Trophoblast cell (in vitro differentiated cells and primary cell): ENCODE measurements at regions not wholly inside any gene's neighbourhood (a gene's known extent, or its start where the extent isn't known, plus 50 kb on each side); places are given as distances from the start of the nearest gene placed in this dataset.
A peak's percentile ranks its signal among the peaks of the same experiment; 100 is the strongest.

Experiments used
- DNase-seq, 2 donors: peaks; one replicate each; pipeline ENCODE4 v3.0.0-alpha.2; 2016
- H2AFZ ChIP-seq: 2 replicates; pipeline ENCODE4 v1.6.1; 2013; ENCODE audit warnings: low read length, moderate library complexity, mild to moderate bottlenecking; ENCODE audit not compliant: insufficient read depth, poor library complexity
- H2AK5ac ChIP-seq: 2 replicates; pipeline ENCODE4 v1.6.1; 2013; ENCODE audit warnings: mild to moderate bottlenecking, low read length
- H2BK120ac ChIP-seq: 2 replicates; pipeline ENCODE4 v1.6.1; 2013; ENCODE audit warnings: low read length, mild to moderate bottlenecking, moderate library complexity; ENCODE audit not compliant: insufficient read depth, poor library complexity
- H2BK12ac ChIP-seq: 2 replicates; pipeline ENCODE4 v1.6.1; 2013; ENCODE audit warnings: mild to moderate bottlenecking, low read length, moderate library complexity
- H2BK5ac ChIP-seq: 2 replicates; pipeline ENCODE4 v1.6.1; 2013; ENCODE audit warnings: low read length, low read depth, moderate library complexity, mild to moderate bottlenecking; ENCODE audit not compliant: poor library complexity
- H3K14ac ChIP-seq: 2 replicates; pipeline ENCODE4 v1.6.1; 2013; ENCODE audit warnings: mild to moderate bottlenecking, low read length
- H3K18ac ChIP-seq: 2 replicates; pipeline ENCODE4 v1.6.1; 2013; ENCODE audit warnings: mild to moderate bottlenecking, low read length
- H3K23ac ChIP-seq: 2 replicates; pipeline ENCODE4 v1.6.1; 2013; ENCODE audit warnings: low read length
- H3K27ac ChIP-seq: 2 replicates; pipeline ENCODE4 v1.5.1; 2013; ENCODE audit warnings: low read depth, mild to moderate bottlenecking, inconsistent platforms, low read length, moderate library complexity
- H3K27me3 ChIP-seq: 2 replicates; pipeline ENCODE4 v1.6.1; 2013; ENCODE audit warnings: inconsistent platforms, mild to moderate bottlenecking, low read length, moderate library complexity; ENCODE audit not compliant: insufficient read depth
- H3K36me3 ChIP-seq, 2 experiments: 1 replicate in 1 of 2; 2 replicates in 1 of 2; pipeline ENCODE4 v1.6.1; 2013; ENCODE audit warnings: low read length in 2 of 2, mild to moderate bottlenecking in 2 of 2, moderate library complexity in 1 of 2; ENCODE audit not compliant: insufficient read depth in 2 of 2, control insufficient read depth in 1 of 2
- H3K4ac ChIP-seq: 2 replicates; pipeline ENCODE4 v1.6.1; 2013; ENCODE audit warnings: low read depth, mild to moderate bottlenecking, low read length, moderate library complexity
- H3K4me1 ChIP-seq, 2 experiments: 1 replicate in 1 of 2; 2 replicates in 1 of 2; pipeline ENCODE4 v1.6.1; 2013; ENCODE audit warnings: low read length in 2 of 2, mild to moderate bottlenecking in 2 of 2, moderate library complexity in 1 of 2; ENCODE audit not compliant: insufficient read depth in 2 of 2, control insufficient read depth in 1 of 2
- H3K4me2 ChIP-seq: 2 replicates; pipeline ENCODE4 v1.6.1; 2013; ENCODE audit warnings: inconsistent platforms, mild to moderate bottlenecking, low read length, moderate library complexity
- H3K4me3 ChIP-seq: 2 replicates; pipeline ENCODE4 v1.5.1; 2013; ENCODE audit warnings: mild to moderate bottlenecking, low read depth, low read length, inconsistent platforms
- H3K79me1 ChIP-seq: one replicate; pipeline ENCODE4 v1.6.1; 2013; ENCODE audit warnings: low read length
- H3K79me2 ChIP-seq: 2 replicates; pipeline ENCODE4 v1.6.1; 2013; ENCODE audit warnings: low read length, mild to moderate bottlenecking; ENCODE audit not compliant: control insufficient read depth, insufficient read depth, poor library complexity
- H3K9ac ChIP-seq: 2 replicates; pipeline ENCODE4 v1.6.1; 2013; ENCODE audit warnings: mild to moderate bottlenecking, low read length
- H3K9me3 ChIP-seq: 2 replicates; pipeline ENCODE4 v1.6.1; 2013; ENCODE audit warnings: low read depth, mild to moderate bottlenecking, control low read depth, inconsistent platforms, low read length; ENCODE audit not compliant: insufficient read depth
- H4K12ac ChIP-seq: 2 replicates; pipeline ENCODE4 v1.6.1; 2013; ENCODE audit warnings: low read depth, mild to moderate bottlenecking, low read length, moderate library complexity
- H4K8ac ChIP-seq: 2 replicates; pipeline ENCODE4 v1.6.1; 2013; ENCODE audit warnings: low read depth, mild to moderate bottlenecking, low read length, moderate library complexity
- H4K91ac ChIP-seq: one replicate; pipeline ENCODE4 v1.6.1; 2013; ENCODE audit warnings: low read depth, mild to moderate bottlenecking, low read length, moderate library complexity
- whole genome bisulfite sequencing: extraction: QIAGEN DNeasy Blood & Tissue Kit; methylation state at CpG from one replicate; pipeline ENCODE4 v1.1.7; 2013; ENCODE audit warnings: missing lambda C conversion rate; ENCODE audit not compliant: insufficient read length, insufficient coverage; ENCODE audit errors: extremely low coverage; 5-methylcytosine and 5-hydroxymethylcytosine counted together

DNA sequence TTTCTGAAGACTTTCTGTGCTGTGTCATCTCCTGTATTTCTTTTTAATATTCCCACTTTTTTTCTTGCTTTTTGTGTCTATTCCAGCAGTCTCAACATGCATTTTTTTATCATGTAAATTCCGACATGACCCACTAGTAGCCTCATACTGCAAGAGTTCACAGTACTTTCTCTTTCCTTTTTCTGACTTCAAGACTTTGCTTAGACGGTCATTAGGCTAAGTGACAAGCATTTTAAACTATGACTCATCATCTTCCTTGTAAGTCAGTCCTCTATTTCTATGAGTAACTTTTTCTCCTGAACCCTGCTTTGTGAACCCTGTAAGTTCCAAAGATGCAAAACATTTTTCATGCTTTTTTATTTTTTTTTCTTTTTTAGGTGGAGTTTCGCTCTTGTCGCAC lies 381.2 kb downstream of the TXNL1 start:
- Histone ChIP-seq H3K27me3 (no peaks in the 10 kb centered on the region), H2BK12ac (no peak overlapping the region), H3K9me3 (no peaks in the 10 kb centered on the region), H2AFZ (no peak overlapping the region), H3K23ac (no peak overlapping the region), H3K9ac (no peak overlapping the region), H3K79me2 (no peaks in the 10 kb centered on the region), H3K4me2 (no peak overlapping the region), H3K14ac (no peak overlapping the region), H3K79me1 (no peaks in the 10 kb centered on the region), H2AK5ac (no peak overlapping the region), H4K8ac (no peak overlapping the region), H3K4me3 (no peak overlapping the region), H3K36me3 (no peaks in the 10 kb centered on the region), H3K4me1 (no peaks in the 10 kb centered on the region), H4K91ac (no peak overlapping the region), H2BK120ac (no peak overlapping the region), H3K18ac (no peak overlapping the region), H2BK5ac (no peak overlapping the region), H4K12ac (no peak overlapping the region), H3K27ac (no peak overlapping the region), H3K4ac (no peak overlapping the region)
- no CpG with 5 or more reads among the region's 4 CpGs for WGBS
- DNase-seq, result peak in 1 of 2 donors; percentile 27

- H3K4me2 ChIP-seq, result no peak overlapping the region
- no peak for DNase-seq
- H2BK5ac ChIP-seq, result no peak overlapping the region
- H3K14ac ChIP-seq, result no peak overlapping the region
- no CpG with 5 or more reads among the region's 6 CpGs for WGBS
- no peak overlapping the region for H4K8ac ChIP-seq
- H2AFZ ChIP-seq, result no peak overlapping the region
- H3K23ac ChIP-seq, result no peak overlapping the region
- H3K9me3 ChIP-seq, result no peaks in the 10 kb centered on the region
- H3K4me3 ChIP-seq, result no peak overlapping the region
- no peaks in the 10 kb centered on the region for H3K4me1 ChIP-seq
- no peak overlapping the region for H3K9ac ChIP-seq
- no peak overlapping the region for H4K91ac ChIP-seq
- H3K79me1 ChIP-seq, result no peaks in the 10 kb centered on the region
- no peak overlapping the region for H2AK5ac ChIP-seq
- no peaks in the 10 kb centered on the region for H3K27me3 ChIP-seq
- no peak overlapping the region for H3K18ac ChIP-seq
- H2BK12ac ChIP-seq, result no peak overlapping the region
- H3K79me2 ChIP-seq, result no peaks in the 10 kb centered on the region
- no peak overlapping the region for H2BK120ac ChIP-seq
- no peak overlapping the region for H3K4ac ChIP-seq
- H4K12ac ChIP-seq, result no peak overlapping the region
- H3K27ac ChIP-seq, result no peak overlapping the region
- H3K36me3 ChIP-seq, result no peaks in the 10 kb centered on the region
Observed at GRCh38 chr18:56256659-56257058, 381.7 kb downstream of the TXNL1 start.

DNA sequence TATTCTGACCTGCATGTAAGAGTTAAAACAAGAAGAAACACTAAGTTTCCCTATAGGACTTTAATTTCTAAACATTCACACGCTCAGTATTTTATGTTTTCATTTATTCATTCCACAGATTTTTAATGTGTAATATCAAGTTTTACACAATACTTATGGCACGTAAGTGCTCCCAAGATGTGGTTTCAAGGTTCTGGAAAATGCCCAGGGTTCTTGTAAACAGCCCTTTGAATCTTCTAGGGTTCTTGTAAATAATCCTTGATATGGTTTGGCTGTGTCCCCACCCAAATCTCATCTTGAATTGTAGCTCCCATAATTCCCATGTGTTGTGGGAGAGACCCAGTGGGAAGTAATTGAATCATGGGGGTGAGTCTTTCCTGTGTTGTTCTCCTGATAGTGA lies 383.0 kb downstream of the TXNL1 start:
- Histone ChIP-seq H3K14ac (no peak overlapping the region), H3K79me1 (no peaks in the 10 kb centered on the region), H3K23ac (no peak overlapping the region), H3K4me2 (no peak overlapping the region), H3K27me3 (no peaks in the 10 kb centered on the region), H2BK12ac (no peak overlapping the region), H3K27ac (no peak overlapping the region), H3K36me3 (no peaks in the 10 kb centered on the region), H3K9ac (no peak overlapping the region), H4K91ac (no peak overlapping the region), H3K4me3 (no peak overlapping the region), H4K8ac (no peak overlapping the region), H3K79me2 (no peaks in the 10 kb centered on the region), H2AK5ac (no peak overlapping the region), H2AFZ (no peak overlapping the region), H3K18ac (no peak overlapping the region), H2BK5ac (no peak overlapping the region), H2BK120ac (no peak overlapping the region), H3K4me1 (no peaks in the 10 kb centered on the region), H4K12ac (no peak overlapping the region), H3K4ac (no peak overlapping the region), H3K9me3 (no peaks in the 10 kb centered on the region)
- WGBS, result no CpG with 5 or more reads among the region's 2 CpGs
- DNase-seq, result no peak

GRCh38 chr18:56252456-56252855 lies 385.9 kb downstream of the TXNL1 start:
- WGBS, result no CpG with 5 or more reads among the region's 1 CpG
- Histone ChIP-seq H3K36me3 (no peaks in the 10 kb centered on the region), H3K9me3 (no peaks in the 10 kb centered on the region), H3K79me2 (no peaks in the 10 kb centered on the region), H3K27me3 (no peaks in the 10 kb centered on the region), H3K79me1 (no peaks in the 10 kb centered on the region), H3K4me2 (no peak overlapping the region), H2BK12ac (no peak overlapping the region), H3K4ac (no peak overlapping the region), H3K14ac (no peak overlapping the region), H3K18ac (no peak overlapping the region), H4K91ac (no peak overlapping the region), H2BK5ac (no peak overlapping the region), H3K9ac (no peak overlapping the region), H2AK5ac (no peak overlapping the region), H4K8ac (no peak overlapping the region), H3K4me1 (no peaks in the 10 kb centered on the region), H2BK120ac (no peak overlapping the region), H3K23ac (no peak overlapping the region), H3K4me3 (no peak overlapping the region), H2AFZ (no peak overlapping the region), H4K12ac (no peak overlapping the region), H3K27ac (no peak overlapping the region)
- no peak for DNase-seq
